Stimulated activated CD4-positive, alpha-beta T cell treated with anti-CD3 and anti-CD28 coated beads, Interleukin-1b, Interleukin-23, amount 100 ng/mL, for 48 hours (primary cell): ENCODE measurements at regions not wholly inside any gene's neighbourhood (a gene's known extent, or its start where the extent isn't known, plus 50 kb on each side); places are given as distances from the start of the nearest gene placed in this dataset.
"Not testable (repeated sequence)": the region's sequence is repeated elsewhere in the genome, so short reads cannot be mapped to it uniquely, and the experiment has no call there.

Experiments used
- DNase-seq: peaks from one replicate; pipeline ENCODE4 v3.0.0-alpha.2; 2020

DNA sequence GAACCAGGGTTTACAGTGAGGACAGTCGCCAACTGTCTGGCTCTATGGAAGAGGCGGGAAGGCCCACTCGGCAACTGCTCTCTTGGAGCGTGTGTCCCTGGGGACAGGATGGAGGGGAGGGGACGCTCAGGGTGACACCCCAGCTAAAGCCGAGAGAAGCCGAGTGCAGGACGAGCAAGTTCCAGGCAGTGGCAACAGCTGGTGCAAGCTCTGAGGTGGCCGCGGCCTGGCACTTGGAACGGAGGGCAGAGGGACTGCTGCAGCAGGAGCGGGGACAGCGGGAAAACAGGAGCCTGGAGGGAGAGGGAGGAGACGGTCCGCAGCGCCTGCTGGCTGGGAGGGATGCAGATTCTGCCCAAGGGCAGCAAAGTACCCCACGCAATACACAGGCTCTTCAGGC is 113.8 kb upstream of the CCZ1B start:
- DNase-seq = not testable (repeated sequence)

DNA sequence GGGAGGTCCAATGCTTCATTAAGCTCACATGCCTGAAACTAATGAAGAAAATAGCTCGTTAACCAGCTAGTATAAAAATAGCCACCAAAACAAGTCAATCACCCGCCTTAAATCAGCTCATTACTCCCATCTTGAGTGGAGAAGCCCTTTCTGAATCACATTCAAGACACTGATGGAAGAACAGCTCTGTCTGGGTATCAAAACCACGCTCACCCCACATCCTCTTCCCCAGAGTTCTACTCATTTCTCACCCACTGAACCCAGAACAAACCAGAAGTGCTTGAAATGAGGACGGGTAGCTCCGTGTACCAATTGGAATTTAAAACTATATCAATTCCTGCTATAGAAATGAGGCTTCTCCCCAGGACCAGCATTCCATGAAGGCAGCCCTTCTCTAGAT is 120.8 kb upstream of the CCZ1B start:
- DNase-seq = not testable (repeated sequence)

DNA sequence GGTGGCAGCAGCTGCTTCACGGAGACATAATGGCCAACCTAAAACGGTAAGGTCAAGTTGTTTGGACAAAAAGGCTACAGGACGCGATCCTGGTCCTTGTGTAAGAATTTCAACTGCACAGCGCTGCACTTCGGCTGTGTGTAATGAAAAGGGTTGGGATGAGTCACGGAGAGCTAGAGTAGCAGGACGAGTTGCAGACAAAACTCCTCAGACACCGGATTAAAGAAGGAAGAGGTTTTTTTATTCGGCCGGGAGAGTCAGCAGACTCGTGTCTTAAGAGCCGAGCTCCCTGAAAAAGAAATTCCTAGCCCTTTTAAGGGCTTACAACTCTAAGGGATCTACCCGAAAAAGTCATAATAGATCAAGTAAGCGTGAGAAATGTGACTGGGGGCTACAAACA is 124.2 kb upstream of the CCZ1B start:
- not testable (repeated sequence) for DNase-seq

DNA sequence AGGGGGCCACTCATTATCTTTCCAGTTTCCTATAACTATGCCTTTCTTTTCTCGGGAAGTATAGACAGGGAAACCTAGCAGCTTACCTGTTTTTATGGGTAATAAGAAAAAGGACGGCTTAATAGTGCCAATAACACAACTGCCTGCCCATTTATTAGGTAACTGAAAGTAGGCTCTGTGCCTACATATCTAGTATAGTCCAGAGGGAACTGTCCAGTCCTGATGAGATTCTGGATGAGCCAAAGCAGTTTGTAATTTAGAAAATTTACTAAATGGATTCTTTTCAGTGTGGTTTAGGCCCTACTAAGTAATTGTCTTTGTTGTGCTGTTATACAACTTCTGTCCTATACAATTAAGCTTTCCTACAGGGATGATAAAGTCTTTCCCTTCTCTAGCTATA is 125.5 kb upstream of the CCZ1B start:
- not testable (repeated sequence) for DNase-seq

DNA sequence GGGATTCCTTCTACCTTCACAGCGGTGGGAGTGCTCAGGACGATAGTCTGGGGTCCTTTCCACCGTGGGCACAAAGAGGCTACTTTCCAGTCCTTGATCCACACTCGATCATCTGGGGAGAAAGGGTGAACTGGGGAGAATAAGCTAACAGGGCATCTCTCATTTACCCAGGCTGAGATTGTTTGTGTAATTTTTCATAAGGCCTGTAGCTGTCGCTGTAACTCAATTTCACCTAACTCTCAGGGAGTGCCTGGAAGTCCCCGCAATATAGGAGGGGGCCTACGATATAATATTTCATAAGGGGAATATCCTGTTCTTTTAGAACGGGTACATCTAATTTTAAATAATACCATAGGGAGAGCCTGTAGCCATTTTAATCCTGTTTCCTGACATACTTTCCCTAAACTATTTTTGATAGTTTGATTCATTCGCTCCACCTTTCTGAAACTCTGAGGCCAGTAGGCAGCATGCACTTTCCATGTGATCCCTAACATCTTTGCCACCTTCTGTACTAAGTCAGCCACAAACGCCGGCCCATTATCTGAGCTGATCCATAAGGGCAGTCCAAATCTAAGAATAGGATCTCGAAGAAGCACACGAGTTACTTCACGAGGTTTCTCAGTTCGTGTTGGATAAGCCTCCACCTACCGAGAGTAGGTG is 127.2 kb upstream of the CCZ1B start:
- not testable (repeated sequence) for DNase-seq

DNA sequence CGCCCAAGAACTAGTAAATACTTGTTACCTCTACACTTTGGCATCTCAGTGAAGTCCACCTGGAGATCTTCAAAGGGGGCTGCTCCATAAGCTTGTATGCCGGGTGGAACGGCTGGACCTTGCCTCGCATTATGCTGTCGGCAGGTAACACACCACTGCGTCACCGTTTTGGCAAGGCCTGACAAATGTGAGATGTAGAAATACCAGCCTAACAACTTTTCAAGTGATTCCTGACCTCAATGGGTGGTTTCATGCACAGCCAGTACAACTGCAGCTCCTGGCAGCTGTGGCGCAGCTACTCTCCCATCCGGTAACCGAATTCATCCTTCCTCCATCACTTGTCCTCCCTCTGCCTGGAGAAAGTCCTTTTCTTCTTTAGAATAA is 127.7 kb upstream of the CCZ1B start:
- not testable (repeated sequence) for DNase-seq

DNA sequence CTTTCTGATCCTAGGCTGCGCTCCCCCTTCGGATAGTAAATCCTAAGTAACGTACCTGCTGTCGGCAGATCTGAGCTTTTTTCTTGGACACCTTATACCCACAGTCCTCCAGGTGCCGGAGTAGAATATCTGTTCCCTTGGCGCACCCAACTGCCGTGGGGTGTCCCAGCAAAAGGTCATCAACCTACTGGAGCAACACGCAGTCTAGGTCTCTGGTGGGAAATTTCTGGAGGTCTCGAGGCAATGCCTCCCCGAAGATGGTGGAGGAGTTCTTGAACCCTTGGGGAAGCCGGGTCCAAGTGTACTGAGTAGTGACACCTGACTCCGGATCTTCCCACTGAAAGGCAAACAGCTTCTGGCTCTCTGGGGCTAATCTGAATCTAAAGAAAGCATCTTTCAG is 129.3 kb upstream of the CCZ1B start:
- not testable (repeated sequence) for DNase-seq

DNA sequence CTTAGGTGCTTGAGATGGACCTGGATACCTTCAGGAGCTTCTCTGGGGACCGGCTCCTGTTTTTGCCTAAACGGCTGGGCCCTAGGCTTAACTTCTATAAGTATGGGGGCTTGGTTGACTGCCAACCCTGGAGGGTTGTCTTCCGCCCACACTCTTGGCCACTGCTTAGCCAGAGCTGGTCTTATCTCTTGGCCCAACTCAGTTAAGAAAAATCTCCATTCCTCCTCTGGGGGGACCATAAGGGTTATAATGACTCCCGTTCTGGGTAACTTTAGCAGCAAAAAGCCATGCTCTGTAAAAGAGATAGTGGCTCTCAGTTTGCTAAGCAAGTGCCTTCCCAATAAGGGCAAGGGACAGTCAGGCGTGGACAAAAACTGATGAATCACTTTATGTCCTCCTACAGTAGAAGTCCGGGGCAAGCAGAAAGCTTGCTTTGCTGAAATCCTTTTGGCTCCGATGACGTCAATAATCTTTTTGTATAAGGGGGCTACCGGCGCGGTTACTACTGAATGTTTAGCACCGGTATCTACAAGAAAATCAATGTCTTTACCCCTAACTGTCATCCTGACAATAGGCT is 130.0 kb upstream of the CCZ1B start:
- DNase-seq = not testable (repeated sequence)

DNA sequence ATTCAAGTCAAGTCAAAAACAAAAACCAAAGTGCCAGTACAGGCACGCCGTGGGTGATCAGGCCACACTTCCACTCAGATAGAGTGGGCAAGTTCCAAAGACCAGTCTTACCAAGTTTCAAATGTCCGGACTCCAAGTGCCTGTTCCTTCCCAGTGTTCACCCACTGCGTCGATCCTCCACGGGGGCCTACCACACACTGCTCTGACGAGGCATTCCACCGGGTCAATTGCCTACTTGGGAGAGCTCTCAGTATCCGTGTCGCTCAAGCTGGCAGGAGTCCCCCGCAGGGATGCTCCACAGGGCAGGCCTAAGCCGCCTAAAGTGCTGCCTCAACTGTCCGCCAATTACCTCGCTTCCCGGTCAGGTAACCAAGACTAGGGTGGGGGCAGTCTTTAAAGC is 132.3 kb upstream of the CCZ1B start:
- DNase-seq = not testable (repeated sequence)

DNA sequence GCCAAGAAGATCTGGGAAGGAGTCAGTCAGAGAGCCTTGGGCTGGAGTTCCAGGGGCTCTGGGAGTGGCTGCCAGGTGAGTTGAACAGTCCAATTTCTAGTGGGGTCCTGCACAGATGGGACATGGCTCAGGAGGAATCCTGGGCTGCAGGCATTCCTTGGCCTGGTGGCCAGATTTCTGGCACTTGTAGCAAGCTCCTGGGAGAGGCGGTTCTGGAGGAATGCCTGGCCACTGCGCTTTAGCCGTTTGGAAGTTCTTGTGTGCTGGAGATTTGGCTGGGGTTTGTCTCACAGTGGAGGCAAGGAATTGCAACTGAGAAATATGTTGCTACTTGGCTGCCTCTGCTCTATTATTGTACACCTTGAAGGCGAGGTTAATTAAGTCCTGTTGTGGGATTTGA is 133.9 kb upstream of the CCZ1B start:
- not testable (repeated sequence) for DNase-seq

DNA sequence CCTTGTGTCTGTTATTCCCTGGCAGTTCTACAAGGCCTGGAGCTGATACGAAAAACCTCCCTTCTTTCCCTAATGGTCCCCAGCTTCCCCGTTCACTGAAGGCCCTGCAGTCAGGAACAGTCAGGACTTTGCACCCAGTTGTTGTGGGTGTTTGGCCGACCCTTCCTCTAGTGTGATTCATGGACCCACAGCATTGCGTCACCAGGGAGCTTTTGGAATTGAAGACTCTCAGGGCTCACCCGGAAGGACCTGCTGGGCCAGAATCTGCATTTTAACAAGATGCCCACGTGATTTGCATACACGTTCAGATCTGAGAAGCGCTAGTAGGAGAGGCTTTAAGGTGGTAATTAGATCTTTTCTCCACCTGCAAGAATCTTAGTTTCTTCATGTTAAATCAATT is 136.8 kb upstream of the CCZ1B start:
- DNase-seq = not testable (repeated sequence)

DNA sequence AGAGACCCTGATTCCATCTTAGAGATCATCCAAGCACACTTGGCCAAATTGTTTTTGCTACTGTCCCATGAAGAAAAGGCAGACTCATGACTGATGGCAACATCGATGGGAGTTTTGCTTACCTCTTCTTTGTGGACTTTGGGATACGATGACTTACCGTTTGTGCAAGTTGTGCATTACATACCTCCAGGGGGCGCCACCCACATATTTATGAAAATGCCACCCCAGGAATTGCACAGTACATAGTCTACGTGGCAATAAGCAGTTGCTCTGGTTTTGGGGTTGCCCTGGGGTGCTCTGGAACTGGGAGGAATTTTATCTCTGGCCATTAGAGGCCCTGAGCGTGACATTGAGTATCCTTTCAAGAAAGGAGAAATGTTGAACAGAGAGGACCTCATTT is 139.0 kb upstream of the CCZ1B start:
- peak; percentile 57 for DNase-seq

DNA sequence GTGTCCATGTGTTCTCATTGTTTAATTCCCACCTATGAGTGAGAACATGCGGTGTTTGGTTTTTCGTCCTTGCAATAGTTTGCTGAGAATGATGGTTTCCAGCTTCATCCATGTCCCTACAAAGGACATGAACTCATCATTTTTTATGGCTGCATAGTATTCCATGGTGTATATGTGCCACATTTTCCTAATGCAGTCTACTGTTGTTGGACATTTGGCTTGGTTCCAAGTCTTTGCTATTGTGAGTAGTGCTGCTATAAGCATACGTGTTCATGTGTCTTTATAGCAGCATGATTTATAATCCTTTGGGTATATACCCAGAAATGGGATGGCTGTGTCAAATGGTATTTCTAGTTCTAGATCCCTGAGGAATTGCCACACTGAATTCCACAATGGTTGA is 144.1 kb upstream of the CCZ1B start:
- not testable (repeated sequence) for DNase-seq

DNA sequence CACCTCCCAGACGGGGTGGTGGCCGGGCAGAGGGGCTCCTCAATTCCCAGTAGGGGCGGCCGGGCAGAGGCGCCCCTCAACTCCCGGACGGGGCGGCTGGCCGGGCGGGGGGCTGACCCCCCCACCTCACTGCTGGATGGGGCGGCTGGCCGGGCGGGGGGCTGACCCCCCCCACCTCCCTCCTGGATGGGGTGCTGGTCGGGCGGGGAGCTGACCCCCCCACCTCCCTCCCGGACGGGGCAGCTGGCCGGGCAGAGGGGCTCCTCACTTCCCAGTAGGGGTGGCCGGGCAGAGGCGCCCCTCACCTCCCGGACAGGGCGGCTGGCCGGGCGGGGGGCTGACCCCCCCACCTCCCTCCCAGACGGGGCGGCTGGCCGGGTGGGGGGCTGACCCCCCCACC is 148.8 kb upstream of the CCZ1B start:
- DNase-seq = not testable (repeated sequence)

DNA sequence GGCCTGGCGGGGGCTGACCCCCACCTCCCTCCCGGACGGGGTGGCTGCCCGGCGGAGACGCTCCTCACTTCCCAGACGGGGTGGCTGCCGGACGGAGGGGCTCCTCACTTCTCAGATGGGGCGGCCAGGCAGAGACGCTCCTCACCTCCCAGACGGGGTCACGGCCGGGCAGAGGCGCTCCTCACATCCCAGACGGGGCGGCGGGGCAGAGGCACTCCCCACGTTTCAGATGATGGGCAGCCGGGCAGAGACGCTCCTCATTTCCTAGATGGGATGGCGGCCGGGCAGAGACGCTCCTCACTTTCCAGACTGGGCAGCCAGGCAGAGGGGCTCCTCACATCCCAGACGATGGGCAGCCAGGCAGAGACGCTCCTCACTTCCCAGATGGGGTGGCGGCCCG is 149.3 kb upstream of the CCZ1B start:
- DNase-seq = not testable (repeated sequence)

DNA sequence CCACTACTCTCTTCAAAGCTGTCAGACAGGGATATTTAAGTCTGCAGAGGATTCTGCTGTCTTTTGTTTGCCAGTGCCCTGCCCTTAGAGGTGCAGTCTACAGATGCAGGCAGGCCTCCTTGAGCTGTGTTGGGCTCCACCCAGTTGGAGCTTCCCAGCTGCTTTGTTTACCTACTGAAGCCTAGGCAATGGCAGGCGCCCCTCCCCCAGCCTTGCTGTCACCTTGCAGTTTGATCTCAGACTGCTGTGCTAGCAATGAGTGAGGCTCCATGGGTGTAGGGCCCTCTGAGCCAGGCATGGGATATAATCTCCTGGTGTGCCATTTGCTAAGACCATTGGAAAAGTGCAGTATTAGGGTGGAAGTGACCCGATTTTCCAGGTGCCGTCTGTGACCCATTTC is 151.3 kb upstream of the CCZ1B start:
- not testable (repeated sequence) for DNase-seq

DNA sequence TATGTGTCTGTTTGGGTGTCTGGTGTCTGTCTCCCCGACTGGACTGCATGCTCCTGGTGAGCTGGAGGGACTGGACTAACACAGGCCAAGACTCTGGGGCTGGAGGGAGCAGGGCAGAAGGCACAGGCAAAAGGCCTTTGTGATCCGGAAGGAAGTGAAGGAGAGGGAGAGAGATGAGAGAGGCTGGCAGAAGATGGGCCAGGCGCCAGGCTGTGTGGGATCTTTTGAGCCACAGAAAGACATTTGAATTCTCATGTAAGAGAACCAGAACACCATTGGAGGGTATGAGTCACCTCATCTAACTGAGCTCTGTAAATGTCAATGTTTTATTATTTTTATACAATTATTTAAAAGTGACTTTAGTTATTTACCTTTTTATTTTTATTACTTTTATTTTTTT is 152.3 kb upstream of the CCZ1B start:
- not testable (repeated sequence) for DNase-seq

DNA sequence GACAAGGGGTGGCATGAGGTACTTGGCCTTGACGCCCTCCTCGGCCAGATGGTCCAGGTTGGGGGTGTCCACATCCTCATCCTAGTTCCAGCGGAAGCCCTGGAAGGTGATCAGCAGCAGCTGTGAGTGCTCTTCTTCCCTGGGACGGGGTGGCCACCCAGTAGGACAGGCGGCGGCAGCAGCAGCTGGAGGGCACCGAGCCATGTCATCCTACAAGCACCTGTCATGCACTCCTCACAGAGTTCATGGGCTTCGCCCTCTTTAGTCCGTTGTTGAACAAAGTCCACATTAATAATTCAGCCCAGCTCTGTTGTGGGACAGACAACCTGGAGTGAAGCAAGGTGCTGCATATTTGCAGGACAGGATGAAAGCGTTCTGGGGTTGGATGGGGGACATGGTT is 153.4 kb upstream of the CCZ1B start:
- DNase-seq = not testable (repeated sequence)

DNA sequence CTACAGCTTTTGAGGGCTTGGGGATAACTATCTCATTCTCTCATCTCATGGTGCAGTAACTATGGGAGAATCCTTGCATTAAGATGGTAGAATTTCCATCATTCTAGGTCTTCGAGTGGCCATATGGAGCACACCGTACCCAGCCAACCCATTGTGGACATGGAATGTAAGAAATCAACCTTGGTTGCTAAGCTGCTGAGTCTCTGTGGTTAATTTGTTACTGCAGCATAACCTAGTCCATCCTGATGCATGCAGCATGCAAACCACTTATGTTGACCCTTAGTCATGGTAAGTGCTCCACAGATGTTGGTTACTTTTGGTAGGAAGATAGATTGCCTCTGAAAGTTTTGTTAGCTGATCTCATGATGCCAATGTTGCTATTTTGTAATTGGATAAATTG is 156.3 kb upstream of the CCZ1B start:
- not testable (repeated sequence) for DNase-seq

DNA sequence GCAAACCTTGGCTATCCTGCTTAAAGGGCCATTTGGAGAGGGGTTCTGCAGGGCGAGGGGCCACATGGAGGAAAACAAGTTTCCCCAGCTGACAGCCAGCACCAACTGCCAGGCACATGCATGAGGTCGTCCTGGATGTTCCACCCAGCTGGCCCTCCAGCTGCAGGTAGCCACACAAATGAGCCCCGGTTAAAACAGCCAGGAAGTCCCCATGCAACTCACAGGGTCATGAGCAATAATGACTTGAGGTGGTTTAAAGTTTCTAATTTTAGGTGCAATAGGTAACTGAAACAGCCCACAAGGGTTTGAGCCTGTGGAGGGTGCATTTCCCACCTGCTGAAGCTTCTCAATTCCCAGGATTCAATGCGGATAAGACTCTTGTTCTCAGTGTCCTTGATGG is 160.8 kb upstream of the CCZ1B start:
- DNase-seq = not testable (repeated sequence)

DNA sequence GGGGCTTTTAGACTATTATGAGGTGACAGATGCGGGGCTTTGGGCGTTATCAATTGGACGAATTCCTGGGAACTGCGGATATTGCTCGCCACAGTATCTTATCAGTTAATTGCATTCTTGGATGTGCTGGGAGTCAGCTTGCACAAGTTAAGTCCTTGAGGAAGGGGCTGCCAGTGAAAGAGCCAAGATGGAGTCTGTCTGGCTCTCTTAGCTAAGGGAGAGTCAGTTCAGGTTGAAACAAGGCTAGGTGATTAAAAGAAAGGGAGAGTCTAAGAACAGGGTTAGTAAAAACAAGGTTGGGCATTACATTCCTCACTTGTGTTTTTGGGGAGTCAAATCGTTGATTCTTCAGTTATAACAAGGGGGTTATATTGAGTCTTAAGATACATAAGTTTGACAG is 162.5 kb upstream of the CCZ1B start:
- DNase-seq = not testable (repeated sequence)

DNA sequence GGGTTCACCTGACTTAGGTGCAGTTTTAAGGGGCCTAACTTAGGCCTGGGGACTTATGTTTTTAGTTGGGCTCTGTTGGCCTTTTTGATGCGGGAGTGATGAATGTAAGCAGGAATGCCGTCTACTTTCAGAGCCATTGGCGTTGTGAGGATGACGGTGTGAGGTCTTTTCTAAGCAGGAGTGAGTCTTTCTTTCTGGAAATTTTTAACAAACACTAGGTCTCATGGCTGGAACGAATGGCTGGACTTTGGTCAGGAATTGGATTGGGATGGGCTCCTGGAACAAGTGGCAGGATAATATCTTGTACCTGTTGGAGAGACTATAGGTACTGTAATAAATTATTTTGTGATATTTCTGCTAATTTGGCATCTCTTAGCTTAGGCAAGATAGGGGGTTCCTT is 163.9 kb upstream of the CCZ1B start:
- not testable (repeated sequence) for DNase-seq

DNA sequence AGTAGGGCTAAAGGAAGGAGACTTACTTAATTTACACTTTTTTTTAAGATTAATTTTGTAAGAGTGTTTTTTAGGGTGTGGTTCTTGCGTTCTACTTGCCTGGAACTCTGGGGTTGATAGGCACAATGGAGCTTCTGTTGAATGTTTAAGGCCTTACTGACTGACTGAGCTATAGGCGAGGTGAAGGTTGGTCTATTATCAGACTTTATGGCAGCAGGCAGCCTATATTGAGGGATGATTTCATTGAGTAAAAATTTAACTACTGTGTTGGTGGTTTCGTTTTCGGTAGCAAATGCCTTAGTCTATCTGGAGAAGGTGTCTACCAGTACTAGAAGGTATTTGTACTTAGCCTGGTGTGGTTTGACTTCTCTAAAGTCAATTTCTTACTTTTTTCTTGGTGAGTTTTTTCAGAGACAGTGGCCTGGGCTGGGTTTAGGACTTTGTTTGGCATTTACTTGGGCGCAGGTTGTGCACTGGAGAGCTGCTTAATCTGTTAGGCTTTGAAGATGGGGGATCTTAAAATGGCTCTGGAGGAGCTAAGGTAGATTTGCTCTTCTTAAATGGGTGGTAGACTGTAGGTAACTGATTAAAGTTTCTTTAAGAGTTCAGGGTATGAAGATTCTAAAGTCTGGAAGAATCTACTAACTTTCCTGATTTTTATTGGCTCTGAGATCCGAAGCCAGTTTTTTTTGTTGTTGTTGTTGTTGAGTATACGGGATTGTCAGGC is 164.5 kb upstream of the CCZ1B start:
- DNase-seq = not testable (repeated sequence)

DNA sequence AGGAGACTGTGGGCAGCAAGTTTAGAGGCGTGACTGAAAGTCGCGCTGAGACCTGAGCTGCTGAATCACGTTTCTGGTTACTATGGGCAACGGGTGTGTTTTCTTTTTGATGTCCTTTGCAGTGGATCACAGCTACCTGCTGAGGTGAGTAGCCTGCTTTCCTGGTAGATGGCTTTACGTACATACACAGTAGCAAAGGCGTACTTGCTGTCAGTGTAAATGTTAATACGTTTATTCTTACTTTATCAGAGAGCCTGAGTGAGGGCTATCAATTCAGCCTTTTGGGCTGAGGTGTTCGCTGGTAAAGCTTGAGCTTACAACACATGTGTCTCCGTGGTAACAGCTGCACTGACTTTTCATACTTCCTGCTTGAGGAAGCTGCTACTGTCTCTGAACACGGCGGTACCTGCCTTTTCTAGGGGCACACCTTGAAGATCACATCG is 165.1 kb upstream of the CCZ1B start:
- peak; percentile 53 for DNase-seq
